ENCODE measurements at regions not wholly inside any gene's neighbourhood (a gene's known extent, or its start where the extent isn't known, plus 50 kb on each side); places are given as distances from the start of the nearest gene placed in this dataset.

DNA sequence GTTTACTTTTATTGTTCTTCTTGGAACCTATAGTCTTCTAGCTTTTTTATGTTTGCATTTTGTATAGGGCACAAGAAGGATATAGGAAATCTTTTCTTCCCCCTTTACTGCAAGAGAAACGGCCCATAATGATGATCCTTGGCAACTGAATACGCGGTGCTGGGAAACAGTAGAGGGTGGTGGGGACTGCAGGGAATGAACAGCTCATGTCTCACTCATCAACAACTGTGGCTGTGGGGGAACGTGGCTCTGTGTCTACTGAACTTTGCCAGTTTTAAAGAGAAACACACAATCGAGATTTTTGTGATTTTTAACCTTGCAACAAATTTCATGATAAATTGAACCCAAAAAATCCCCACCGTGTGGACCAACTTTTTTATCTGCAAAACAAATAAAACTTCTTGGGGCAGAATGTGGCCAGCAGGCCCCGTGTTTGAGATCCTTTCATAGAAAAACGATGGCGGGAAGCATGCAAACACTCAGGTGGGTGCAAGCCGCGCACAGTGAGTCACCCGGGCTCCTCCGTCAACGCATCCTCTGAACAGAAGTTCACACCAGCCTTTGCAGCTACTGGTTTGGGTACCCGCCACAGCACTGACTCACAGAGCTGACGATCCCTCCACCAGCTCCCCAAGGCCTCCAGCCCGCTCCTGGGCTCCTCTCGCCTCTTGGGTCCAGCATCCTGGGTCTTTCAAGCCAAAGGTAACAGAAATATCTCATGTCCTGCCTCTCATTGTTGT, 149.3 kb downstream of the COL6A3 start:
- FAIRE-seq = no peak
- Histone ChIP-seq H3K9me1 (replicated peaks; ENCODE audit: control insufficient read depth, extremely low read depth, insufficient read depth, low read length) (no peaks in the 10 kb centered on the region), H3K4me3 (replicated peaks in 1 of 3; ENCODE audit: insufficient read depth in 1 of 3, low read depth in 1 of 3, low read length in 3 of 3) (no peak overlapping the region), H3K4me2 (ENCODE audit: insufficient read depth, low read length) (no peak overlapping the region), H3K36me3 (ENCODE audit: control insufficient read depth in 2 of 2, extremely low read depth in 1 of 2, insufficient read depth in 2 of 2, low read length in 2 of 2) (no peaks in the 10 kb centered on the region), H2AFZ (ENCODE audit: low read depth, low read length) (no peak overlapping the region), H3K27ac (ENCODE audit: insufficient read depth, low read depth, low read length) (no peak overlapping the region), H3K4me1 (ENCODE audit: control insufficient read depth, extremely low read depth, insufficient read depth, low read length) (no peaks in the 10 kb centered on the region), H3K9ac (replicated peaks; ENCODE audit: extremely low read depth, insufficient read depth, low read length) (no peak overlapping the region), H4K20me1 (replicated peaks; ENCODE audit: control insufficient read depth, extremely low read depth, insufficient read depth, low read length) (no peaks in the 10 kb centered on the region), H3K27me3 (ENCODE audit: control insufficient read depth in 2 of 2, insufficient read depth in 2 of 2, low read length in 2 of 2) (no peaks in the 10 kb centered on the region), H3K9me3 (replicated peaks; ENCODE audit: control insufficient read depth, insufficient read depth, low read length) (no peaks in the 10 kb centered on the region), H3K79me2 (ENCODE audit: control insufficient read depth, insufficient read depth, low read length) (no peaks in the 10 kb centered on the region)
- ChIA-PET POLR2A (no interaction called here), CTCF (interaction anchor here (1.0 kb wide), 1 partner anchor 99 kb away, joined by 3 read pairs; no protein-coding TSS in a partner anchor)
- no TSS peak for BruUV-seq (replicated peaks)
- no peak for DNase-seq (ENCODE audit: low read depth, low spot score)
- dilution Hi-C loops (cut with MboI; ENCODE audit: extremely low pct_ligation_motif_present, low sequenced_read_pairs) (no loop called here), intact Hi-C loops (cut with micrococcal nuclease) (no loop called here)
- TF ChIP-seq JUN (IDR thresholded peaks at IDR 0.05; ENCODE audit: borderline replicate concordance, insufficient read depth, insufficient read length, low read depth) = no peak
- no peak for TF ChIP-seq POLR2A (IDR thresholded peaks at IDR 0.05; ENCODE audit: low read depth, low read length)
- TF ChIP-seq EZH2 (IDR thresholded peaks at IDR 0.05; ENCODE audit: borderline replicate concordance, low read depth, low read length, severe bottlenecking) = no peak
- TF ChIP-seq MYC (IDR thresholded peaks at IDR 0.05; ENCODE audit: low read depth, low read length) = no peak
- TF ChIP-seq CTCF (IDR thresholded peaks at IDR 0.05; ENCODE audit: extremely low read depth in 1 of 2, insufficient read depth in 1 of 2, low read depth in 1 of 2, low read length in 2 of 2) = no peak
- TF ChIP-seq GATA2 (IDR thresholded peaks at IDR 0.05; ENCODE audit: insufficient read depth, insufficient read length, low read depth, low read length) = no peak
- TF ChIP-seq POLR2AphosphoS5 (IDR thresholded peaks at IDR 0.05; ENCODE audit: insufficient read depth, low read depth, low read length) = no peak
- no peak for TF ChIP-seq MAX (IDR thresholded peaks at IDR 0.05; ENCODE audit: insufficient read depth, insufficient read length)
- no peak for TF ChIP-seq FOS (IDR thresholded peaks at IDR 0.05; ENCODE audit: borderline replicate concordance, insufficient read depth, low read length)
